ENCODE measurements at regions not wholly inside any gene's neighbourhood (a gene's known extent, or its start where the extent isn't known, plus 50 kb on each side); places are given as distances from the start of the nearest gene placed in this dataset.

- H3K4me3 ChIP-seq, result no peak overlapping the region
- in situ Hi-C loops (cut with MboI; ENCODE audit: low pct_unique_long_range_greater_than_20kb in 2 of 9, low sequenced_read_pairs in 9 of 9, unreplicated experiment in 9 of 9), result loop anchor here in 2 of 9 experiments (25.0 kb wide), 2 partner anchors 288 to 938 kb away; partner anchors contain the start of gene PDS5B (in 2 of the 2)
- no peak for ATAC-seq (replicated peaks in 6 of 8)
- H3K4me1 ChIP-seq (replicated peaks in 1 of 2), result no peaks in the 10 kb centered on the region
- WGBS, 10 experiments, result 25 to 100% (median 92%) methylated on average over 2 to 4 of the region's 4 CpGs; no CpG with 5 or more reads in 1 of the 10 experiments
- H3K27ac ChIP-seq, result no peak overlapping the region
These were observed 240.2 kb upstream of the STARD13 start for GRCh38 chr13:33525763-33526162.

- in situ Hi-C loops (cut with MboI; ENCODE audit: low pct_unique_long_range_greater_than_20kb in 2 of 9, low sequenced_read_pairs in 9 of 9, unreplicated experiment in 9 of 9), result loop anchor here in 2 of 9 experiments (25.0 kb wide), 2 partner anchors 289 to 939 kb away; partner anchors contain the start of gene PDS5B (in 2 of the 2)
These were observed 241.2 kb upstream of the STARD13 start for GRCh38 chr13:33526718-33527117.

DNA sequence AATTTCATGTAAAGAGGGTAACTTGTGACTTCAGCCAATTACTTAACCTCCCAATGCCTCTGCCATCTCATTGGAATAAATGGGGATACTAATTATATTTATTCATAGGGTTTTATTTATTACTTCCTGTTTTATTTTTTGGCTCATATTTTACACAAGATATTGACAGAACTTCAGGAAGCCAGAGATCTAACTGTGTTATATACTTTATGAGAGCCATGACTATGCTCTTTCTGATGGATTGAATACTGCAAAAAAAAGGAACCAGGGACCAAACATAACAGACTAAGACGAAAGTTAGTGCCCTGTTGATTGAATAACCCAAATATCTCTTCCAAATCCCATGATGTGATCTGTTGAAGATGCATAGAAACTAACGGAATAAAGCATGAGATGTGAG, 243.3 kb upstream of the STARD13 start:
- Histone ChIP-seq H3K4me1 (replicated peaks in 1 of 2) (no peaks in the 10 kb centered on the region), H3K4me3 (no peak overlapping the region), H3K27ac (no peak overlapping the region)
- 70 to 100% (median 85%) methylated on average over 1 to 2 of the region's 2 CpGs; no CpG with 5 or more reads in 1 of the 10 experiments for WGBS, 10 experiments
- in situ Hi-C loops (cut with MboI; ENCODE audit: low pct_unique_long_range_greater_than_20kb in 2 of 9, low sequenced_read_pairs in 9 of 9, unreplicated experiment in 9 of 9), result loop anchor here in 2 of 9 experiments (25.0 kb wide), 2 partner anchors 292 to 942 kb away; partner anchors contain the start of gene PDS5B (in 2 of the 2)
- ATAC-seq (replicated peaks in 6 of 8), result no peak

More at GRCh38 chr13:33526718-33527117, 241.2 kb upstream of the STARD13 start:
- Histone ChIP-seq H3K27ac (no peak overlapping the region), H3K4me3 (no peak overlapping the region), H3K4me1 (replicated peaks in 1 of 2) (no peaks in the 10 kb centered on the region)
- 75 to 97% (median 92%) methylated on average over 1 to 3 of the region's 3 CpGs for WGBS, 10 experiments
- ATAC-seq (replicated peaks in 6 of 8), result no peak

GRCh38 chr13:33531484-33531883, 245.9 kb upstream of the STARD13 start:
- no peak for ATAC-seq (replicated peaks in 6 of 8)
- in situ Hi-C loops (cut with MboI; ENCODE audit: low pct_unique_long_range_greater_than_20kb in 2 of 9, low sequenced_read_pairs in 9 of 9, unreplicated experiment in 9 of 9), result loop anchor here in 2 of 9 experiments (25.0 kb wide), 2 partner anchors 294 to 944 kb away; partner anchors contain the start of gene PDS5B (in 2 of the 2)
- no peak overlapping the region for H3K27ac ChIP-seq
- H3K4me3 ChIP-seq, result no peak overlapping the region
- no peaks in the 10 kb centered on the region for H3K4me1 ChIP-seq (replicated peaks in 1 of 2)

DNA sequence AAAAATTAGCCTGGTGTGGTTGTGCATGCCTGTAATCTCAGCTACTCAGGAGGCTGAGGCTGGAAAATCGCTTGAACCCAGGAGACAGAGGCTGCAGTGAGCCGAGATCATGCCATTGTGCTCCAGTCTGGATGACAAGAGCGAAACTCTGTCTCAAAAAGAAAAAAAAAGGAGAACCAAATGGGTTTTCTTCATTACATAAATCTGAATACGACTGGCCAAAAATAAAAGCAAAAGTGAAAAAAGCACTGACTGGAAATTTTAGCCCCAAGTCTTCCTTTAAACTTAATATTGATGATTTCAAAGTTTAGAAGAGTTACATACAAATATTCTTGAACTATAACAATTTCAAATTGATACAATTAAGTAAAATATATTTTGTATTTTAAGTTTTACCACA, 249.5 kb upstream of the STARD13 start:
- WGBS, 10 experiments, result 57 to 96% (median 94%) methylated on average over 1 to 4 of the region's 4 CpGs; no CpG with 5 or more reads in 2 of the 10 experiments
- in situ Hi-C loops (cut with MboI; ENCODE audit: low pct_unique_long_range_greater_than_20kb in 2 of 9, low sequenced_read_pairs in 9 of 9, unreplicated experiment in 9 of 9), result loop anchor here in 2 of 9 experiments (25.0 kb wide), 2 partner anchors 298 to 948 kb away; partner anchors contain the start of gene PDS5B (in 2 of the 2)
- no peak for ATAC-seq (replicated peaks in 6 of 8)
- H3K4me3 ChIP-seq, result no peak overlapping the region
- no peak overlapping the region for H3K27ac ChIP-seq
- peaks cover 0 to 6% of the 10 kb centered on the region in 2 donors for H3K4me1 ChIP-seq (replicated peaks in 1 of 2)

DNA sequence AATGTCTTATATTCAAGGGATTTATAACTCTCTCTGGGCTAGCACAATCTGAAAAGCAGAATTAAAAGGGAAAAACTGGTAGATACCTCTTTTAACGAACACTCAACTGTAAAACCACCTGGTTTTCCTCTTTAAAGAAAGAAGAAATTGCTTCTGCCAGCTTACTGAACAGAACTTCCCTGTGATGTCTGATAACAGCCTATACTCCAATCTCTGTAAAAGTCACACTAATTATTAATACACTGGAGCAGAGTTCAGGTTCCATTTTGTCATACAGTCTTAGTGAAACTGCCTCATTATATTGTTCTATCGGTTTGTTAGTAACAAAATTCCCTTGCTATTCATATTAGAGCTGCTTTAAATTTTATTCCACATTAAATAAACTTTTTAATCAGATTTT, 251.0 kb upstream of the STARD13 start:
- no peak for ATAC-seq (replicated peaks in 6 of 8)
- WGBS, 10 experiments, result 50 to 96% (median 75%) methylated on average over 1 to 2 of the region's 2 CpGs; no CpG with 5 or more reads in 1 of the 10 experiments
- H3K4me3 ChIP-seq, result no peak overlapping the region
- H3K27ac ChIP-seq, result no peak overlapping the region
- in situ Hi-C loops (cut with MboI; ENCODE audit: low pct_unique_long_range_greater_than_20kb in 2 of 9, low sequenced_read_pairs in 9 of 9, unreplicated experiment in 9 of 9), result loop anchor here in 2 of 9 experiments (25.0 kb wide), 2 partner anchors 299 to 949 kb away; partner anchors contain the start of gene PDS5B (in 2 of the 2)
- H3K4me1 ChIP-seq (replicated peaks in 1 of 2), result peaks cover 8 to 16% of the 10 kb centered on the region in 2 donors

DNA sequence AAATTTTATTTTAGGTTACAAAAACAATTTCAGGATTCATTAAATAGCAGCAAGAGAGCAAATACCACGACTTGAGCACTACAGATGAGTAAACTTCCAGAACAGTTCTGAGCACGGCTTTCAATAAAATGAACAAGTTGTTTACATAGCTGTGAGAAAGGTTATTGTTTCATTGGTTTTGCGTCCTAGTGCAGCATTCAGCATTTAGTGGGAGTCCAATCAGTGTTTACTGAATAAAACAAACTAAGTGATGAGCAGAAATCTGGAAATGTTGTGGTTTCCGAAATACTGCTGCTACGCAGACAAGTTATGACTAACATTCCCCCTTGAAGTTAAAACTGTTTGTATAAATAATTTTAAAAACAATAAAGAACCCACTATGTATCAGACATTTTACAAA, 251.5 kb upstream of the STARD13 start:
- Histone ChIP-seq H3K4me3 (no peak overlapping the region), H3K4me1 (replicated peaks in 1 of 2) (peaks cover 9 to 16% of the 10 kb centered on the region in 2 donors), H3K27ac (no peak overlapping the region)
- WGBS, 10 experiments, result 32 to 100% (median 81%) methylated on average over 2 to 5 of the region's 5 CpGs
- in situ Hi-C loops (cut with MboI; ENCODE audit: low pct_unique_long_range_greater_than_20kb in 2 of 9, low sequenced_read_pairs in 9 of 9, unreplicated experiment in 9 of 9), result loop anchor here in 2 of 9 experiments (25.0 kb wide), 2 partner anchors 300 to 950 kb away; partner anchors contain the start of gene PDS5B (in 2 of the 2)
- ATAC-seq (replicated peaks in 6 of 8), result peak in 1 of 8 experiments; percentile 70

- no peak overlapping the region for H3K27ac ChIP-seq
- 67 to 100% (median 94%) methylated on average over 1 to 2 of the region's 2 CpGs; no CpG with 5 or more reads in 4 of the 10 experiments for WGBS, 10 experiments
- H3K4me3 ChIP-seq, result no peak overlapping the region
- ATAC-seq (replicated peaks in 6 of 8), result no peak
- in situ Hi-C loops (cut with MboI; ENCODE audit: low pct_unique_long_range_greater_than_20kb in 2 of 9, low sequenced_read_pairs in 9 of 9, unreplicated experiment in 9 of 9), result loop anchor here in 2 of 9 experiments (25.0 kb wide), 2 partner anchors 300 to 950 kb away; partner anchors contain the start of gene PDS5B (in 2 of the 2)
- peaks cover 9 to 16% of the 10 kb centered on the region in 2 donors for H3K4me1 ChIP-seq (replicated peaks in 1 of 2)
These were observed 252.1 kb upstream of the STARD13 start for GRCh38 chr13:33537676-33538075.

GRCh38 chr13:33541456-33541855, 255.9 kb upstream of the STARD13 start:
- Histone ChIP-seq H3K4me3 (peak overlapping the region; percentile 43 to 52 (median 46)), H3K4me1 (replicated peaks in 1 of 2) (peaks cover 21 to 22% of the 10 kb centered on the region in 2 donors), H3K27ac (peak overlapping the region; percentile 90 to 91)
- in situ Hi-C loops (cut with MboI; ENCODE audit: low pct_unique_long_range_greater_than_20kb in 2 of 9, low sequenced_read_pairs in 9 of 9, unreplicated experiment in 9 of 9), result loop anchor here in 2 of 9 experiments (25.0 kb wide), 2 partner anchors 304 to 954 kb away; partner anchors contain the start of gene PDS5B (in 2 of the 2)
- WGBS, 10 experiments, result 36 to 90% (median 67%) methylated on average over 2 to 7 of the region's 7 CpGs
- no peak for ATAC-seq (replicated peaks in 6 of 8)

- Histone ChIP-seq H3K27ac (peak overlapping the region; percentile 90 to 91), H3K4me1 (replicated peaks in 1 of 2) (peaks cover 21 to 22% of the 10 kb centered on the region in 2 donors), H3K4me3 (peak overlapping the region; percentile 43 to 52 (median 46))
- no peak for ATAC-seq (replicated peaks in 6 of 8)
- WGBS, 10 experiments, result 0 to 7% (median 4%) methylated on average over 2 to 8 of the region's 8 CpGs; no CpG with 5 or more reads in 1 of the 10 experiments
- in situ Hi-C loops (cut with MboI; ENCODE audit: low pct_unique_long_range_greater_than_20kb in 2 of 9, low sequenced_read_pairs in 9 of 9, unreplicated experiment in 9 of 9), result loop anchor here in 2 of 9 experiments (25.0 kb wide), 2 partner anchors 305 to 955 kb away; partner anchors contain the start of gene PDS5B (in 2 of the 2)
These were observed 256.4 kb upstream of the STARD13 start for GRCh38 chr13:33541962-33542308.

GRCh38 chr13:33542309-33543088, 256.9 kb upstream of the STARD13 start:
- peak; percentile 88 to 95 (median 92) for ATAC-seq (replicated peaks in 6 of 8)
- in situ Hi-C loops (cut with MboI; ENCODE audit: low pct_unique_long_range_greater_than_20kb in 2 of 9, low sequenced_read_pairs in 9 of 9, unreplicated experiment in 9 of 9), result loop anchor here in 2 of 9 experiments (25.0 kb wide), 2 partner anchors 305 to 955 kb away; partner anchors contain the start of gene PDS5B (in 2 of the 2)
- 0 to 1% (median 0%) methylated on average over 3 to 18 of the region's 70 CpGs; no CpG with 5 or more reads in 3 of the 10 experiments for WGBS, 10 experiments
- Histone ChIP-seq H3K4me3 (peak overlapping the region; percentile 43 to 52 (median 46)), H3K27ac (peak overlapping the region; percentile 90 to 91), H3K4me1 (replicated peaks in 1 of 2) (peaks cover 21 to 22% of the 10 kb centered on the region in 2 donors)

- in situ Hi-C loops (cut with MboI; ENCODE audit: low pct_unique_long_range_greater_than_20kb in 2 of 9, low sequenced_read_pairs in 9 of 9, unreplicated experiment in 9 of 9), result loop anchor here in 2 of 9 experiments (25.0 kb wide), 2 partner anchors 306 to 956 kb away; partner anchors contain the start of gene PDS5B (in 2 of the 2)
- peak in 6 of 8 experiments; percentile 0 to 11 (median 6) for ATAC-seq (replicated peaks in 6 of 8)
- Histone ChIP-seq H3K27ac (peak overlapping the region; percentile 90 to 91), H3K4me3 (peak overlapping the region; percentile 43 to 52 (median 46)), H3K4me1 (replicated peaks in 1 of 2) (peaks cover 18 to 22% of the 10 kb centered on the region in 2 donors)
- 0 to 7% (median 0%) methylated on average over 2 to 7 of the region's 7 CpGs; no CpG with 5 or more reads in 1 of the 10 experiments for WGBS, 10 experiments
These were observed 257.5 kb upstream of the STARD13 start for GRCh38 chr13:33543089-33543459.

Measured in motor neuron (in vitro differentiated cells).